Adrenal gland (tissue), 9 donors: ENCODE measurements at regions not wholly inside any gene's neighbourhood (a gene's known extent, or its start where the extent isn't known, plus 50 kb on each side); places are given as distances from the start of the nearest gene placed in this dataset.

Source experiments
- DNase-seq, 7 donors: peaks; one replicate each; pipeline ENCODE4 v3.0.0-alpha.2; 2019 to 2020
- H3K27ac ChIP-seq, 5 donors: fragments of 200-600 bp; sonication (generic) in 4 of 5; 1 replicate in 3 of 5; 2 replicates in 2 of 5; pipeline versions ENCODE4 v1.5.1 to v1.8.0; 2016 to 2020; ENCODE audit warnings: mild to moderate bottlenecking in 1 of 5
- H3K27me3 ChIP-seq: fragments of 200-600 bp; 2 replicates; pipeline ENCODE4 v1.8.0; 2021
- H3K36me3 ChIP-seq, 2 donors: fragments of 200-600 bp; replicated peaks in 1 of 2; 1 replicate in 1 of 2; 2 replicates in 1 of 2; pipeline versions ENCODE4 v1.5.1 to v1.8.0; 2018 to 2022
- H3K4me1 ChIP-seq, 2 donors: fragments of 200-600 bp; replicated peaks in 1 of 2; 1 replicate in 1 of 2; 2 replicates in 1 of 2; pipeline versions ENCODE4 v1.5.1 to v1.8.0; 2018 to 2021
- H3K4me3 ChIP-seq, 4 donors: fragments of 200-600 bp; sonication (generic) in 3 of 4; one replicate each; pipeline ENCODE4 v1.5.1; 2016 to 2018
- H3K9me3 ChIP-seq, 3 donors: fragments of 200-600 bp; sonication (generic) in 1 of 3; replicated peaks in 1 of 3; 1 replicate in 2 of 3; 2 replicates in 1 of 3; pipeline versions ENCODE4 v1.5.1 to v1.8.0; 2016 to 2021
- CTCF ChIP-seq, 6 experiments: fragments of 450-650 bp in 4 of 6; fragments of 200-600 bp in 2 of 6; sonication (generic) in 1 of 6; IDR thresholded peaks; 1 replicate in 5 of 6; 2 replicates in 1 of 6; pipeline versions ENCODE4 v1.5.1 to v1.8.0; 2016 to 2021; ENCODE audit warnings: antibody characterized with exemption in 6 of 6, mild to moderate bottlenecking in 2 of 6, moderate library complexity in 1 of 6
- POLR2A ChIP-seq, 2 donors: fragments of 450-650 bp; IDR thresholded peaks; one replicate each; pipeline ENCODE4 v1.6.1; 2017; ENCODE audit warnings: antibody characterized with exemption in 2 of 2, mild to moderate bottlenecking in 2 of 2, moderate library complexity in 1 of 2
- WGBS, 4 donors: extraction: QIAGEN DNeasy Blood & Tissue Kit in 2 of 4; methylation state at CpG; one replicate each; pipeline versions ENCODE4 v1.1.5 to v1.1.7; 2013 to 2017; 5-methylcytosine and 5-hydroxymethylcytosine counted together
- intact Hi-C, 2 donors: fragments of 100-400 bp; cut with DNase I; formaldehyde crosslinking; loops; one replicate each; pipeline versions ENCODE4 v1.14.1 to v1.15.0; 2022 to 2023
- donor health status: healthy with polysubstance abuse.
- donor health status: Bipolar disorder and iron deficiency.
- donor health status: DM: yes; HTN: yes; CAD: no.
- donor health status: DM: no; HTN: no; CAD: no.
- donor health status: DM: no; HTN: no; CAD: no.

GRCh38 chr1:242723044-242723716 lies 198.7 kb upstream of the PLD5 start:
- H3K9me3 ChIP-seq: no peaks in the 10 kb centered on the region
- H3K27ac ChIP-seq: no peak overlapping the region
- no peak overlapping the region for H3K4me3 ChIP-seq
- H3K27me3 ChIP-seq: no peaks in the 10 kb centered on the region
- H3K36me3 ChIP-seq: no peaks in the 10 kb centered on the region
- DNase-seq: no peak
- H3K4me1 ChIP-seq: no peaks in the 10 kb centered on the region
- intact Hi-C loops: no loop called here
- whole genome bisulfite sequencing, 4 donors: 78 to 83% (median 80%) methylated on average over 9 of the region's 9 CpGs
- no peak for TF ChIP-seq POLR2A (IDR thresholded peaks at IDR 0.05)
- no peak for TF ChIP-seq CTCF (IDR thresholded peaks at IDR 0.05)

GRCh38 chr1:242718967-242719366 lies 194.5 kb upstream of the PLD5 start:
- H3K27me3 ChIP-seq: no peaks in the 10 kb centered on the region
- WGBS, 4 donors: 81 to 85% (median 84%) methylated on average over 6 of the region's 6 CpGs
- TF ChIP-seq POLR2A (IDR thresholded peaks at IDR 0.05): no peak
- H3K36me3 ChIP-seq: no peaks in the 10 kb centered on the region
- DNase-seq: no peak
- no peaks in the 10 kb centered on the region for H3K4me1 ChIP-seq
- no peak overlapping the region for H3K27ac ChIP-seq
- intact Hi-C loops: no loop called here
- no peak overlapping the region for H3K4me3 ChIP-seq
- H3K9me3 ChIP-seq: no peaks in the 10 kb centered on the region

- DNase-seq: no peak
- no peaks in the 10 kb centered on the region for H3K4me1 ChIP-seq
- intact Hi-C loops: no loop called here
- no peaks in the 10 kb centered on the region for H3K27me3 ChIP-seq
- no peak overlapping the region for H3K4me3 ChIP-seq
- no peak for TF ChIP-seq POLR2A (IDR thresholded peaks at IDR 0.05)
- no peak for TF ChIP-seq CTCF (IDR thresholded peaks at IDR 0.05)
- WGBS, 4 donors: 69 to 85% (median 78%) methylated on average over 4 of the region's 4 CpGs
- H3K9me3 ChIP-seq: no peaks in the 10 kb centered on the region
- no peak overlapping the region for H3K27ac ChIP-seq
- no peaks in the 10 kb centered on the region for H3K36me3 ChIP-seq
These were observed 187.8 kb upstream of the PLD5 start for GRCh38 chr1:242712248-242712647.

GRCh38 chr1:242710847-242711246 lies 186.3 kb upstream of the PLD5 start:
- TF ChIP-seq POLR2A (IDR thresholded peaks at IDR 0.05) (no peak), CTCF (IDR thresholded peaks at IDR 0.05) (no peak)
- Histone ChIP-seq H3K9me3 (no peaks in the 10 kb centered on the region), H3K36me3 (no peaks in the 10 kb centered on the region), H3K4me3 (no peak overlapping the region), H3K4me1 (no peaks in the 10 kb centered on the region), H3K27me3 (no peaks in the 10 kb centered on the region), H3K27ac (no peak overlapping the region)
- 47 to 68% (median 65%) methylated on average over 1 of the region's 1 CpG for WGBS, 4 donors
- intact Hi-C loops: no loop called here
- no peak for DNase-seq

GRCh38 chr1:242710286-242710685 lies 185.8 kb upstream of the PLD5 start:
- Histone ChIP-seq H3K9me3 (no peaks in the 10 kb centered on the region), H3K4me1 (no peaks in the 10 kb centered on the region), H3K4me3 (no peak overlapping the region), H3K36me3 (no peaks in the 10 kb centered on the region), H3K27ac (no peak overlapping the region), H3K27me3 (no peaks in the 10 kb centered on the region)
- DNase-seq: no peak
- TF ChIP-seq CTCF (IDR thresholded peaks at IDR 0.05) (no peak), POLR2A (IDR thresholded peaks at IDR 0.05) (no peak)
- WGBS, 4 donors: 72 to 80% (median 74%) methylated on average over 4 of the region's 4 CpGs
- intact Hi-C loops: no loop called here
